A549 (cell line): ENCODE measurements at regions not wholly inside any gene's neighbourhood (a gene's known extent, or its start where the extent isn't known, plus 50 kb on each side); places are given as distances from the start of the nearest gene placed in this dataset.

Experiments used
- ATAC-seq, 2 experiments: fragments of 200-7000 bp in 1 of 2; fragments of >200 bp in 1 of 2; cut with Nextera tagmentation in 1 of 2; cut with Tn5 transposase in 1 of 2; 3 replicates each; pipeline versions ENCODE4 v1.8.0 to v1.9.1; 2018 to 2020; ENCODE audit warnings: mild to moderate bottlenecking in 1 of 2, moderate library complexity in 1 of 2
- CTCF ChIA-PET: fragments of 300-600 bp; sonication (Branson Sonifier 250); formaldehyde crosslinking; extraction: SDS; loops from one replicate; lab custom pipeline; 2021; ENCODE audit warnings: antibody characterized with exemption, inconsistent platforms; lab: Yijun Ruan, JAX
- POLR2A ChIA-PET: fragments of 350-600 bp; formaldehyde crosslinking; extraction: SDS; loops from one replicate; lab custom pipeline; 2021; ENCODE audit warnings: antibody characterized with exemption, inconsistent platforms; lab: Yijun Ruan, JAX
- DNase-seq, 2 experiments: peaks; one replicate each; pipeline versions ENCODE4 v3.0.0 to v3.0.0-alpha.2; 2011 to 2016; ENCODE audit warnings: low read depth in 1 of 2, low spot score in 1 of 2
- FAIRE-seq: peaks from 2 replicates; lab custom pipeline; 2011; peaks lifted over from hg19 to GRCh38; lab: Jason Lieb, UNC
- H3K27ac ChIP-seq, 2 experiments: fragments of >200 bp; sonication (Bioruptor Twin); formaldehyde crosslinking; 3 replicates each; pipeline ENCODE4 v1.5.1; 2016 to 2017
- H3K4me1 ChIP-seq: fragments of >200 bp; sonication (Bioruptor Twin); formaldehyde crosslinking; 3 replicates; pipeline ENCODE4 v1.6.1; 2016
- H3K4me2 ChIP-seq: fragments of >200 bp; sonication (Bioruptor Twin); formaldehyde crosslinking; 3 replicates; pipeline ENCODE4 v1.6.1; 2016
- H3K4me3 ChIP-seq: fragments of >200 bp; sonication (Bioruptor Twin); formaldehyde crosslinking; 3 replicates; pipeline ENCODE4 v1.5.1; 2016
- H3K9me3 ChIP-seq: fragments of >200 bp; sonication (Bioruptor Twin); formaldehyde crosslinking; 3 replicates; pipeline ENCODE4 v1.6.1; 2016
- CHD4 ChIP-seq: fragments of 200-600 bp; sonication (generic); IDR thresholded peaks from 2 replicates; pipeline ENCODE4 v1.6.1; 2016; ENCODE audit warnings: antibody characterized with exemption, mild to moderate bottlenecking, borderline replicate concordance
- EP300 ChIP-seq, 2 experiments: fragments of >200 bp; sonication (Bioruptor Twin); formaldehyde crosslinking; IDR thresholded peaks; 2 replicates in 1 of 2; 3 replicates in 1 of 2; pipeline ENCODE4 v1.6.1; 2016 to 2017
- FOSL2 ChIP-seq, 2 experiments: fragments of 450-650 bp in 1 of 2; fragments of >200 bp in 1 of 2; sonication (Bioruptor Twin) in 1 of 2; formaldehyde crosslinking; IDR thresholded peaks; 2 replicates each; pipeline versions ENCODE4 v1.5.0 to v1.6.1; 2016 to 2020; ENCODE audit warnings: mild to moderate bottlenecking in 1 of 2, moderate library complexity in 1 of 2
- FOXS1 ChIP-seq: fragments of 250-450 bp; sonication (Bioruptor Pico); IDR thresholded peaks from 2 replicates; pipeline ENCODE4 v1.5.0; 2020; ENCODE audit warnings: mild to moderate bottlenecking, moderate library complexity
- HDAC2 ChIP-seq: fragments of 200-600 bp; sonication (generic); IDR thresholded peaks from 2 replicates; pipeline ENCODE4 v1.6.1; 2016
- HMGXB4 ChIP-seq: fragments of 250-450 bp; sonication (Bioruptor Pico); IDR thresholded peaks from 2 replicates; pipeline ENCODE4 v1.5.0; 2021; ENCODE audit warnings: mild to moderate bottlenecking, moderate library complexity, borderline replicate concordance
- HOXB5 ChIP-seq: fragments of 250-450 bp; sonication (Bioruptor Pico); IDR thresholded peaks from 2 replicates; pipeline ENCODE4 v1.5.0; 2020; ENCODE audit warnings: mild to moderate bottlenecking, moderate library complexity
- KDM5A ChIP-seq: fragments of 200-600 bp; sonication (generic); IDR thresholded peaks from 2 replicates; pipeline ENCODE4 v1.6.1; 2016; ENCODE audit warnings: antibody characterized with exemption, mild to moderate bottlenecking
- MAX ChIP-seq: IDR thresholded peaks from 2 replicates; pipeline ENCODE4 v1.6.1; 2012
- NPAS2 ChIP-seq: fragments of 250-450 bp; sonication (Bioruptor Pico); IDR thresholded peaks from 2 replicates; pipeline ENCODE4 v1.8.0; 2022; ENCODE audit warnings: mild to moderate bottlenecking, moderate library complexity, borderline replicate concordance
- POLR2AphosphoS2 ChIP-seq: conservative IDR thresholded peaks from 2 replicates; pipeline ENCODE4 v1.6.1; 2012; ENCODE audit warnings: low read length, improper control_type of control experiment, inconsistent platforms
- RCOR1 ChIP-seq: fragments of 150-350 bp; IDR thresholded peaks from 2 replicates; pipeline ENCODE4 v1.6.1; 2014; ENCODE audit warnings: antibody characterized with exemption, low read length, low read depth
- REST ChIP-seq: fragments of 200-600 bp; sonication (generic); IDR thresholded peaks from 2 replicates; pipeline ENCODE4 v1.6.1; 2016; ENCODE audit warnings: antibody characterized with exemption, mild to moderate bottlenecking, moderate library complexity
- RFX5 ChIP-seq: fragments of 450-650 bp; IDR thresholded peaks from 2 replicates; pipeline ENCODE4 v1.7.1; 2014; ENCODE audit warnings: antibody characterized with exemption, mild to moderate bottlenecking, moderate library complexity
- RNF2 ChIP-seq: fragments of 200-600 bp; sonication (generic); IDR thresholded peaks from 2 replicates; pipeline ENCODE4 v1.6.1; 2016; ENCODE audit warnings: low read depth, mild to moderate bottlenecking, antibody characterized with exemption, moderate library complexity, borderline replicate concordance
- SREBF2 ChIP-seq: fragments of 450-650 bp; IDR thresholded peaks from 2 replicates; pipeline ENCODE4 v1.6.1; 2014; ENCODE audit warnings: mild to moderate bottlenecking, moderate library complexity
- TFCP2L1 ChIP-seq: fragments of 250-450 bp; sonication (Bioruptor Pico); IDR thresholded peaks from 2 replicates; pipeline ENCODE4 v1.5.0; 2021; ENCODE audit warnings: mild to moderate bottlenecking
- ZNF302 ChIP-seq: fragments of 250-450 bp; sonication (Bioruptor Pico); IDR thresholded peaks from 2 replicates; pipeline ENCODE4 v1.9.0; 2021; ENCODE audit warnings: inconsistent platforms, mild to moderate bottlenecking, moderate library complexity
- WGBS: methylation state at CpG from one replicate; pipeline ENCODE4 v1.1.6; 2017; ENCODE audit errors: missing lambda C conversion rate; 5-methylcytosine and 5-hydroxymethylcytosine counted together
- TF ChIP-seq, protein P1 (sequence below): fragments of 450-650 bp; IDR thresholded peaks from 2 replicates; pipeline ENCODE4 v1.6.1; 2014; ENCODE audit warnings: antibody characterized with exemption

- ATAC-seq (no peak), DNase-seq (no peak), FAIRE-seq (no peak)
- Histone ChIP-seq H3K4me3 (no peak overlapping the region), H3K4me1 (no peaks in the 10 kb centered on the region), H3K27ac (no peak overlapping the region), H3K9me3 (no peaks in the 10 kb centered on the region), H3K4me2 (no peak overlapping the region)
- WGBS: 57% methylated on average over 3 of the region's 4 CpGs
- no peak for TF ChIP-seq MAX
- TF ChIP-seq, protein P1, sequence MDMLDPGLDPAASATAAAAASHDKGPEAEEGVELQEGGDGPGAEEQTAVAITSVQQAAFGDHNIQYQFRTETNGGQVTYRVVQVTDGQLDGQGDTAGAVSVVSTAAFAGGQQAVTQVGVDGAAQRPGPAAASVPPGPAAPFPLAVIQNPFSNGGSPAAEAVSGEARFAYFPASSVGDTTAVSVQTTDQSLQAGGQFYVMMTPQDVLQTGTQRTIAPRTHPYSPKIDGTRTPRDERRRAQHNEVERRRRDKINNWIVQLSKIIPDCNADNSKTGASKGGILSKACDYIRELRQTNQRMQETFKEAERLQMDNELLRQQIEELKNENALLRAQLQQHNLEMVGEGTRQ: no peak
- no peak for TF ChIP-seq EP300 (IDR thresholded peaks at IDR 0.05)
- TF ChIP-seq ZNF302 (CRISPR knock-in tag): no peak
- TF ChIP-seq POLR2AphosphoS2: no peak
- no peak for TF ChIP-seq HOXB5 (CRISPR knock-in tag)
- no peak for TF ChIP-seq RFX5
- TF ChIP-seq FOXS1: no peak
- TF ChIP-seq RCOR1: no peak
- ChIA-PET CTCF (interaction anchor here (0.6 to 1.0 kb wide), 2 partner anchors 10 to 249 kb away, joined by 3 to 4 read pairs; no protein-coding TSS in a partner anchor), POLR2A (no interaction called here)
These were observed 236.0 kb upstream of the FOXQ1 start for GRCh38 chr6:1075880-1076279.

DNA sequence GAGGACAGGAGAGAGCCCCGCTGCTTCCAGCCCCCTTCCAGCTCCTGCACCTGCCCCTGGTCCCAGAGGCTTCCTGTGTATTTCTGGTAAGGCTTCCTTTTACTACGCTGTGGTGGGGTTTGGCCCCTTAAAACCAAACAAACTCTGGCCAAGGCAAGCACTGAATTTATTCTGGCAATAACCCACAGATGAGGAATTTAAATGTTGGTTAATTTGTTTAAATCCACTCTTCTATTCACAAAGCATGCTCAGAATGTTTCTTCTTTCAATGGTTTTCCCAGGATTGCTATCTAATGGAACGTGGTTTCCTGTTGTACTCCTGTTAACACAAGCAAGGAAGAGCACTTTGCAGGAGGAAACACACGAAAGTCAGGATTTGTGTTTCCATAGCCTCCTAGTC is 236.5 kb upstream of the FOXQ1 start:
- DNase-seq (no peak), ATAC-seq (no peak), FAIRE-seq (no peak)
- Histone ChIP-seq H3K4me3 (no peak overlapping the region), H3K27ac (no peak overlapping the region), H3K4me1 (no peaks in the 10 kb centered on the region), H3K9me3 (no peaks in the 10 kb centered on the region), H3K4me2 (no peak overlapping the region)
- TF ChIP-seq NPAS2 (CRISPR knock-in tag): no peak
- ChIA-PET CTCF (interaction anchor here (0.6 to 1.0 kb wide), 2 partner anchors 11 to 250 kb away, joined by 3 to 4 read pairs; no protein-coding TSS in a partner anchor), POLR2A (no interaction called here)
- 55% methylated on average over 4 of the region's 4 CpGs for WGBS

GRCh38 chr6:1070085-1070521 is 241.8 kb upstream of the FOXQ1 start:
- POLR2A ChIA-PET: no interaction called here
- CTCF ChIA-PET: interaction anchor here (0.7 to 1.6 kb wide), 2 partner anchors 158 to 272 kb away, joined by 3 read pairs; no protein-coding TSS in a partner anchor
- H3K27ac ChIP-seq: no peak overlapping the region
- FAIRE-seq: no peak
- H3K4me2 ChIP-seq: no peak overlapping the region
- WGBS: 70% methylated on average over 8 of the region's 12 CpGs
- H3K4me1 ChIP-seq: no peaks in the 10 kb centered on the region
- DNase-seq: no peak
- H3K9me3 ChIP-seq: no peaks in the 10 kb centered on the region
- no peak for ATAC-seq
- no peak overlapping the region for H3K4me3 ChIP-seq
- TF ChIP-seq KDM5A (no peak), SREBF2 (no peak), RCOR1 (no peak), TFCP2L1 (CRISPR knock-in tag) (no peak), RNF2 (no peak), CHD4 (no peak)
- TF ChIP-seq, protein P1: no peak

DNA sequence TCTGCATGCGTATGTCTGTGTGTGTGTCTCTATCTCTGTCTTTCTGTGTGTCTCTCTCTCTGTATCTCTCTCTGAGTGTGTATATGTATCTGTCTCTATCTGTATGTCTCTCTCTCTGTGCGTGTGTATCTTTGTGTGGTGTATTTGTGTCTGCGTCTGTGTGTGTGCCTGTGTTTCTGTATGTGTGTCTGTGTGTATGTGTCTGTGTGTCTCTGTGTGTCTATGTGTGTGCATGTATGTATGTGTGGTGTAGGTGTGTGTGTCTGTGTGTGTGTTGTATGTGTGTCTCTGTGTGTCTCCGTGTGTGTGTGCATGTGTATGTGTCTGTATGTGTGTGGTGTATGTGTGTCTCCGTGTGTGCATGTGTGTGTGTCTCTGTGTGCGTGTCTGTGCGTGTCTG is 243.0 kb upstream of the FOXQ1 start:
- Histone ChIP-seq H3K4me3 (no peak overlapping the region), H3K9me3 (no peaks in the 10 kb centered on the region), H3K4me1 (no peaks in the 10 kb centered on the region), H3K27ac (no peak overlapping the region), H3K4me2 (no peak overlapping the region)
- ATAC-seq: no peak
- no peak for DNase-seq
- ChIA-PET POLR2A (no interaction called here), CTCF (no interaction called here)
- FAIRE-seq: no peak
- WGBS: 78% methylated on average over 6 of the region's 7 CpGs
- TF ChIP-seq HMGXB4 (CRISPR knock-in tag) (no peak), MAX (no peak), HDAC2 (no peak), EP300 (IDR thresholded peaks at IDR 0.05) (no peak), FOSL2 (IDR thresholded peaks at IDR 0.05) (no peak), FOSL2 (CRISPR knock-in tag; IDR thresholded peaks at IDR 0.05) (no peak), POLR2AphosphoS2 (no peak), REST (no peak)
